GM19463 (cell line): ENCODE measurements at regions not wholly inside any gene's neighbourhood (a gene's known extent, or its start where the extent isn't known, plus 50 kb on each side); places are given as distances from the start of the nearest gene placed in this dataset.
"Not testable (repeated sequence)": the region's sequence is repeated elsewhere in the genome, so short reads cannot be mapped to it uniquely, and the experiment has no call there.

Experiments
- ATAC-seq: cut with Tn5 transposase; IDR thresholded peaks from one replicate; pipeline ENCODE4 v1.9.1; 2021; ENCODE audit warnings: mild to moderate bottlenecking, moderate library complexity; ENCODE audit not compliant: unreplicated experiment

DNA sequence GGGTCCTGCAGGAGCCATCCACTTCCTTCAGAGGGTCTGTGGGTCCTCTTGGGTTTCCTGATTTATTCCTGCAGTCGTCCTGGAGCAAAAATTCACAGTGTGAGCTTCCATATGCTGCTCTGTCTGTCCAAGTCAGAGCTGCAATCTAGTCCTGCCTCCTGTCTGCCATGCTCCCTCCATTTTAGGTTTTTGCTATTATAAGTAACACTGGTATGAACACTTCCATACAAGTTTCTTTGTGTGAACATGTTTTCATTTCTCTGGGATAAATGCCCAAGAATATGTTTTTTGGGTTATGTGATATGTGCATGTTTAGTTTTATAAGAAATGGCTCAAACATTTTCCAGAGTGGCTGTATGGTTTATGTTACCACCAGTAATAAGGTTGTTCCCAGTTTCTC, 188.1 kb downstream of the ACTR3B start:
- no peak for ATAC-seq

DNA sequence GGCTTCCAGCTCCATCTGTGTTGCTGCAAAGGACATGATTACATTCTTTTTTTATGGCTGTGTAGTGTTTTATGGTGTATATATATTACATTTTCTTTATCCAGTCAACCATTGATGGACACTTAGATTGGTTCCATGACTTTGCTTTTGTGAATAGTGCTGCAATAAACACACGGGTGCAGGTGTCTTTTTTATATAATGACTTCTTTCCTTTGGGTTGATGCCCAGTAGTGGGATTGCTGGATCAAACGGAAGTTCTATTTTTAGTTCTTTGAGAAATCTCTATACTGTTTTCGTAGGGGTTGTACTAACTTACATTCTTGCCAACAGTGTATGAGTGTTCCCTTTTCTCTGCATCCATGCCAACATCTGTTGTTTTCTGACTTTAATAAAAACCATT, 189.7 kb downstream of the ACTR3B start:
- no peak for ATAC-seq

DNA sequence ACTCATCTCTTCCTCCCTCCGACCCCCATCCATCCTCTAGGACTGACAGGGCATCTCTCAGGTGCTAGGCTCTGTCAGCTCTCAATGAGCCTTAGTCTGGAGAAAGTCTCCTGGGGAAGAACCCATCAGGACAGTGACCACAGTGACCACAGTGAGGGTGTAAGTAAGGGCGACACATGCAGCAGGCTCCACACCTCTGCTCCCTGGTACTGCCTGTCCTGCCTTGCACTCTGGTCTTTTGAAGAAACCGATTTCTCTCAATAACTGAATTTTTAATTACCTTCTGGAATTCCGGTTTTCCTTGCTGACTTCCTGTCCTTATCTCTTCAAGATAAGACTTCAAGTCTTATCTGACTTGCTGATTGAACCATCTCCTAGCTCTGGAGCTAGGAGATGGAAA, 190.2 kb downstream of the ACTR3B start:
- no peak for ATAC-seq

DNA sequence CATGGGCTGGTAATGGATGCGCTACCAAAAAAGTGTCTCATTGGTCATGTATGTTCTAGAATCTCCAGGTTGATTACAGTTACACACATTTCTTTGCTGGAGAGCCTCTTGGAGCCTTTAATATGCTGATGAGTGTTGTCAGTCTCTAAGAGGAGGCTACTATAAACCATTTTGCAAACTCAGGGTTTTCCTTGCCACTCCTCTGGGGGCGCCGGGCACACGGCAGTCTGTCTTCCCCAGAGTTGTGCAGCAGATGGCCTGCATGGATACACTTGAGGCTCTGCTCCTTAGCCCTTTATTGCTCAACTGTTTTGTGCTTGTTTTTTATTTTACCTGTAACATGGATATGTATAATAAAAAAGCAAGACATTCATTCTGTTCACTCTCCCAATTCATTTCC, 196.5 kb downstream of the ACTR3B start:
- no peak for ATAC-seq

DNA sequence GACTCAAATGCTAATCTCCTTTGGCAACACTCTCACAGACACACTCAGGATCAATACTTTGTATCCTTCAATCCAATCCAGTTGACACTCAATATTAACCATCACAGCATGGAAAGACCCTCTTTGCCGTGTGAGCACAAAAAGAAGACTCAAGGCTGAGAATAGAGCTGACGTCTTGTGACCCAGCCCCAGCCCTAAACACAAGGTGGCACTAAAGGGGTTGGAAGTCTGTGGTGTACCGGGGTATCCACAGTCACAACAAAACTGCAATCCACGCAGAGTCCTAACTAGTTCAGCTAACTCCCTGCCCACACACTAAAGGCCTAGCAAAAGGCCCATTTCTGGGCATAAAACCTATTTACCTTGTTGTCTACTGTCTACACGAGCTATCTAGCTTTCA, 200.1 kb downstream of the ACTR3B start:
- no peak for ATAC-seq

DNA sequence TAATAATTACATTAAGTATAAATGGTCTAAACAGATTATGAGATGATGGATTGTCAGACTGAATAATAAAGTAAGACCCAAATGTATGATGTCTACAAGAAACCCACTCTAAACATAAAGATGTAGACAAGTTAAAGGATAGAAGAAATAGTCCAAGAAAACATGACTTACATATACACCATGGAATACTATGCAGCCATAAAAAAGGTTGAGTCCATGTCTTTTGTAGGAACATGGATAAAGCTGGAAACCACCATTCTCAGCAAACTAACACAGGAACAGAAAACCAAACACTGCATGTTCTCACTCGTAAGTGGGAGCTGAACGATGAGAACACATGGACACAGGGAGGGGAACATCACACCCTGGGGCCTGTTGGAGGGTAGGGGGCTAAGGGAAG, 202.2 kb downstream of the ACTR3B start:
- not testable (repeated sequence) for ATAC-seq

DNA sequence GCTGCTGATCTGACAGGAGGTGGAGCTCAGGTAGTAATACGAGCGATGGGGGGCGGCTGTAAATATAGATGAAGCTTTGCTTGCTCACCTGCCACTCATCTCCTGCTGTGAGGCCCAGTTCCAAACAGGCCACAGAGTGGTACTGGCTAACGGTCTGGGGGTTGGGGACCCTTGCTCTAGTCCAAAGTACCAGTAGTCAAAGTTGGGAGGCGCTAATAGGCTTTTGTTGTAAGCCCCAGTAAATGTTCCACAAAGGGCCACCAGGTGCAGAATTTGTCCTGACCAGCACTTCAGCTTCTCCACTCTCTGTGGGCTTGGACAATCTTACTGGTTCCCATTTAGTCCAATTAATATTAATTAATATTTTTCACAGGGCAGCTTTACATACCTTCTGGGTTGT, 206.6 kb downstream of the ACTR3B start:
- no peak for ATAC-seq

DNA sequence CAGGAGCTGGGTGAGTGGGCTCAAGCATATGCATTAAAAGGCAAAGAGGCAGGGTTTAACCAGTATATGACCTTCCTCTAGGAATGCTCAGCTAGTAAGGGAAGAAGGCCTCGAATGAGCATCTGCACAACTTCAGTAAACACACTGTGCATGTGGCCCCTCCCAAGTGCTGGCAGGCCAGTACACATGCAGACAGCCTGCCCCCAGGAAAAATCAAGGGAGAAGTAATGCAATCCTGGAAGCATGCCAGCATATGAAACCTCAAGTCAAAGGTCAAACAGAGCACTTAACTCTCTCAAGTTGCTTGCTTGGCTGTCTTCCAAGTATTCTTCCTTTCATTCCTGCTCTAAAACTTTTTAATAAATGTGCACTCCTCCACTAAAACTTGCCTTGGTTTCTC, 208.4 kb downstream of the ACTR3B start:
- no peak for ATAC-seq

DNA sequence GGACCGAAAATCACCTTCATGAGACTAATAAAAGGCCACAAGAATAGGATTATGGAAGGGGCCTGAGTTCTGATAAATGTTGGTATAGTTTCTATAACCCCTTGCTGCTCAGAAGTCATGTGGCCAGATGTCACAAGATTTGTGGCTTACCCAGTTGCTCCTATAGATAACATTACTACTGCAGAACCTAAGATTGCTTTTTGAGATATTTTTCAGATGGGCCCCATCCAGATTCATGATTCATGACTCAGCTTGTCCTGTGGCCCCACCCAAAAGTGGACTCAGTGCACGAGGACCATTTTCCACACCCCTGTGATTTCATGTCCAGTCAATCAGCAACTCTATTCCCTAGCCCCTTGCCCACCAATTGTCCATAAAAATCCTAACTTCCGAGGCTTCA, 209.0 kb downstream of the ACTR3B start:
- ATAC-seq, result no peak

DNA sequence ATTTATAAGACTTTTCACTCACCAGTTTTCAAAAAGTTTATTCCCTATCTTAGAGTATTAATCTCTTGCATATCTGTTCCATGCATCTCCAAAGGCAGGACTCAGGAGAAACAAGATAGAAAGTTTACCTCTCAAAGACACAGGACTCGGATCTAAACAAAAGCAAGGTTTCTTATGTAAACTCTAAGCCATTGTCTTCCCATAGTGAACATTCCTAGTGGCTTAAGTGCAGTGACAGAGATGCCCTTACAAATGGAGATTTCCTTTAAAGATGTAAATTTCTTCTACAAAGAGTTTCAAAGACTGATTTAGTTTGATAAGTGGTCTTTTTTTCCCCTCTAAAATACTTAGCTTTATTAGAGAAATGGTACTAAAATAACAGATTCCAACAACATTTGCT, 209.8 kb downstream of the ACTR3B start:
- ATAC-seq, result no peak

DNA sequence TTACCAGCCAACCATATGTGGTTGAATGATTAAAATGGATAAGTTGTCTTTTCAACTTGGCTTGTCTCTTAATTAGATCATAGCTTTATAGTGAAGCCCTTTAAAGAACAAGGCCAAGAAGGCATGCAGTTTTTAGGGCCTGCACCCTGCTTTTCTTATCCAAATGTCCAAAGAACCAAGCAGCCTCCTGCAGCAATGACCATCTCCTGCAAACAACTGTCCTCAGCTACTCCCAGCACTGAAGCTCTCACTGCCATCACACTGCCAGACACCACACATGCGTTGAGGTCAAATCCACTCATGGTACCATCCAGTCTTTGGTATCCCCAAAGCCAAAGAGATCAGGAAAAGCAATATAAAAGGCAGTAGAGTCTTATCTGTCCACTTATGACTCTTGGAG, 210.3 kb downstream of the ACTR3B start:
- ATAC-seq, result no peak

DNA sequence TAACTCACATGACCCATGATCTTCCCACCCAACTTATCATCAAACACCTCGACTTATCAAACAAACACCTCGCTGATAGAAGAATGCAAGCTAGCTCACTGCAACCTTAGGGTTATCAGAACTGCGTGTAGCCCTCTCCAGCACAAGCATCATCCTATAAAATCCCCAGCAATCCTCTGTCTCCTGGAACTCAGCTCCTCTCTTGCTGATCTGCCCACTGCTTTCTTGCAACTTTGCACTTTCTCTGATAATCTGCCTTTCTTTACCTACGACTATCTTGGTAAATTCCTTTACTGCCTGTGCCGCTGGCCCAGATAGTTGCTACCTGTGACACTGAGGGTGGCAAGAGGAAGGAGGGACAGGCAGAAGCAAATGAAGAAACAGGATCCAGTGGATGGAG, 210.9 kb downstream of the ACTR3B start:
- no peak for ATAC-seq

DNA sequence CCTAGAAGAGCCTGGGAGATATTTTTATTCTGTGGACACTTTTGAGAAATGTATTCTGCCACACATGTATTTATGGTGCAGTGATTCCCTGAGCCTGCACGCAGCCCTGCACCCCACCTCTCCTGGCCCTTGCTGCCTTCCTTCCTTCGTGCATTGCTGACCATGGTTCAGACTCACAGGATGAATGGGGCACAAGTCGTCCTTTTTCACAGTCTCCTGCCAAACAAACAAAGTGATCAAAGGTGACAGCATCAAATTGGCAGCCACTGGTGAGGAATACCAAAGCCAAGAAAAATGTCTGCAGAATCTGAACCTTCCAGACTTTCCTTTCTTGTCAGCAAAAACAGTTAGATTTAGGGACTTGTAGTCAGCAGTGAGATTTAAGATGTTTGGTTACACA, 215.0 kb downstream of the ACTR3B start:
- no peak for ATAC-seq

DNA sequence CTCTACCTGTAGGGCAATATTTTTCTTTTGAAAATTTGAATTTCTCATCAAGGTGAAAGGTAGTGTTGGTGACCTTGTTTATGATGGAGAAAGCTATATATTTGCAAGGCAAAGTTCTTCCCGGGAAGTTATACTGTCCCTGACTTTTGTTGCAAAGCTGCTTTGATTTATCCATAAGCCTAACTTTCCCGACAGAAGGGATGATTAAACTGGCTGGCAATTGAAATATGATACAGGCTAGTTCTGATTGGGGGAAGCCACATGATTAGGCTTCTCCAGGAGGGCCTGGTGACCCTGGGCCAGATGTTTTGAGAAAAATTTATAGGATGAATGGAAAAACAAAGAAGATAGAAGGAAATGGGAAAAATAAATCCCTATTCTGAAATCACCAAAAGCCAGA, 215.5 kb downstream of the ACTR3B start:
- ATAC-seq, result no peak

DNA sequence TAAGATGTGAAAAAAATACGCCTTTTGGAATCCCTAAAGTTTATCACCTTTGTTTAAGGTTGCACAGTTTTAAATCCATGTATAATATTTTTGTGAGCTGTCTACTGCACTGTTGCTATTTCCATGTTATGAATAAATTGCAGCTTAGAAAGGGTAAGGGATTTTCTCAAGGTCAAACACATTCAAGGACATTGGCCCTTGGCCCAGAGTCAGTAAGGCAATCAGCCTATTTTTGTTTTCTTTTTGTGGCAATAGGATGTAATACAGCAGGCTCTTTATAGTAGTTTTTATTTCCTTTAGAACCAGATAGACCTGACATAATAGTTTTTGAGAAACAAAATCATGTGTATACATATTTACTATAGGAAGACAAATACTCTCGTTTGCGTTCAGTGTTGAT, 219.8 kb downstream of the ACTR3B start:
- no peak for ATAC-seq

DNA sequence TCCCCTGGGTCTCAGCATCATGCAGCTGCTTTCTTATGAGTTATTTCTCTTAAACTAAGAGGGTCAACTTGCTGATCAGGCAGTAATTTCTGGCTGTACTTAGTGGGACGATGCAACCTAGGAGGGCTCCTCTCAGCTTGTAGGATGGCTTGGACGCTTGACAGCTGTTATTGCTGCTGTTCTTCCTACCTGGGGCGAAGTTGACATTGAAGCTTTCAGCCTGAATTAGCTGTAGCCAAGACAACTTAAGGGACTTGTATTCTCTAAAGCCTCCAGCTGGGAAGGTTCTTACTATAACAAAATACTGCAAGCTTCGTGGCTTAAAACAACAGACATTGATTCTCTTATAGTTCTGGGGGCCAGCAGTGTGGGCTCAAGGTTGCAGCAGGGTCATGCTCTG, 224.9 kb downstream of the ACTR3B start:
- no peak for ATAC-seq

DNA sequence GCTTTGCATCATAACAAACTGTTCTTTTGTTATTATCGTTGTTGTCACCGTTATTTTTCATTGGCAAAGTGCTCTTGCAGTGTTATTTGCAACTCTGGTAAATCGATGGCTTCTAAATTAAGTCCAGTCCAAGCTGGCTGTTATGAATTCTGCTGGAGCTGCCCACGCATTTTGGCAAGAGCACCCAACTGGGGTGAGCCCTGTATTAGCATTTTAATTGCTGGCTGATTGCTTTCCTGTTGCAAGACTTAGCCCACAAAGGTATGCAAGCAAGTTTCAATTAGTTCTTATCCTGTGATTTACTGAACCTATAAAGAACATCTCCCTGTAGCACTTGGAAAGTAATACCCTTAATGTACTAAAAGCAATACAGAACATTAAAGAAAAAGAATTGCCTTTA, 226.8 kb downstream of the ACTR3B start:
- ATAC-seq, result no peak

DNA sequence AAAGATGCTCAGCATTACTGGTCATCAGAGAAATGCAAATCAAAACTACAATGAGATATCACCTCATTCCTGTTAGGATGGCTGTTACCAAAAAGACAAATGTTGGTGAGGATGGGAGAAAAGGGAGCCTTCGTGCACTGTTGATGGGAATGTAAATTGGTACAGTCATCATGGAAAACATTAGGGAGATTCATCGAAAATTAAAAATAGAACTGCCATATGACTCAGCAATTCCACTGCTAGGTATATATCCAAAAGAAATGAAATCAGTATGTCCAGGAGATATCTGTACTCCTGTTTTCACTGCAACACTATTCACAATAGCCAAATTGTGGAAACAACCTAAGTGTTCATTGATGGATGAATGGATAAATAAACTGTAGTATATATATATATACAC, 228.1 kb downstream of the ACTR3B start:
- no peak for ATAC-seq

DNA sequence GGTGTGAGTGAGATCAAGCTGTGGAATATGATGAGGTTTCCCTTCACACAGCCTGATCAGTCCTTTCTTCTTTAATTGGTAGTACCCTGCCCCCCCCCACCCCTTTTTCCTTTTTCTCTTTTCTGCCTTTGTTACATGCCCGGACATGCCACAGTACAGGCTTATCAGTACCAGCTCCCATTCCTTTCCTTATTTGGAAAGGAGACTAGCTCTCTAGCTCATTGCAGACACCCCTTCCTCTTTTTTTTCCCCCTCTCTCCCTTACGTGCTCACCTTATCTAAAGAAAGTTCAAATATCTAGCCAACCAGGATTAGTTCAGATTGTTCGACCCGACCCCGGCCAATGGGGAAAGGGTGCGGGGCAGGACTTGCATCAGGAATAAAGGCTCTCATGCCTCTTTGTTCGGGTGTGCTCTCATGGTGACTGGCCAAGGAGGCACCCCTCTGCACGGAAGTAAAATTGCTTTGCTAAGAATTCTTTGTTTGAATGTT, 230.4 kb downstream of the ACTR3B start:
- no peak for ATAC-seq

DNA sequence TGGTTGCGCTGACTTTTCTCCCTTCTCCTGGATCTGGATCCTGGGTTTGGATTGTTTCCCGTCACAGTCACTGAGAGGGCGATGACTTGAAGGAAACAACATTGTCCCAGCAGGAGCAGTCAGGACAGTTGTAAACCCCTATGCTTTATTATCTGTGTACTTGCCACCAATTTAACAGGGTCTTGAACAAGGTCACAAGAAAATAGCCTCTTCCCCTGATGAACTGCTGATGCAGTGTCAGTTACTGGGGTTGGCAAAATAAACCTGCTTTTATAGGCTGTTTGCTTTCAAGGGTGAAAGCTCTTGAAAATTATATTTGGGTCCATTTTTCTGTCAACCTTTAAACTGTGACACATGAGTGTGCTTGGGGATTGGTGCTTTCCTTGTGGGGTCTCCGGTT, 238.9 kb downstream of the ACTR3B start:
- ATAC-seq, result no peak

DNA sequence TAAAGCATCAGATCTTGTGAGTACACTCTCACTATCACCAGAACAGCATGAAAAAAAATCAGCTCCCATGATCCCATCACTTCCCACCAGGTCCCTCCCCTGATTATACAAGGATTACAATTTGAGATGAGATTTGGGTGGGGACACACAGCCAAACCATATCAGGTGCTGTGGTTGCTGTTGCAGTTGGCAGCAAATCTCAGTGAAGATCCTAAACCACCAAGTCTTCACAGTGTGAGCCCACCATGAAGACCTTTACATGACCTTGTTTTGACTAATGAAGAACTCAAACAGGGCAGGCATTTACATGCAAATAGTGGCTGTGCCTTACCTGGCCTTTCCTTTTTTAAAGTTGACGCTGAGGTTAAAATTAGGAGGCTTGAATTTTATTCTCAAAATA, 242.6 kb downstream of the ACTR3B start:
- no peak for ATAC-seq

DNA sequence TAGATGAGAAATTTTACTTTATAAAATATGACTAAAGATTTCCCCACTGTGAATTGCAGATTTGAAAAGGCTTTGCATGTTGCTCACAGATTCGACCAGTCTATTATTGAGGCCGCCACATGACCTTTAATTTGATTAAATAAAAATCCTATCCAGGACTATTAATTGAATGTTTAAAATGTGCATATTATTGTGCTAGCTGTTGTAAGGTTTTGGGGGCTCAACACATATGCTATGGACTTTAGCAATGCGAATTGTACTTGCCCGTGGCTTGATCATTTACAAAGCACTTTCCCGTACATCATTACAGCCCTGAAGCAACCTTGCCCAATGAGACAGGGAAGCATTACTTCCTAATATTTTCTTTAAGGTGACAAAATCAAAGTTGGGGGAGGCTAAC, 243.0 kb downstream of the ACTR3B start:
- ATAC-seq, result no peak

DNA sequence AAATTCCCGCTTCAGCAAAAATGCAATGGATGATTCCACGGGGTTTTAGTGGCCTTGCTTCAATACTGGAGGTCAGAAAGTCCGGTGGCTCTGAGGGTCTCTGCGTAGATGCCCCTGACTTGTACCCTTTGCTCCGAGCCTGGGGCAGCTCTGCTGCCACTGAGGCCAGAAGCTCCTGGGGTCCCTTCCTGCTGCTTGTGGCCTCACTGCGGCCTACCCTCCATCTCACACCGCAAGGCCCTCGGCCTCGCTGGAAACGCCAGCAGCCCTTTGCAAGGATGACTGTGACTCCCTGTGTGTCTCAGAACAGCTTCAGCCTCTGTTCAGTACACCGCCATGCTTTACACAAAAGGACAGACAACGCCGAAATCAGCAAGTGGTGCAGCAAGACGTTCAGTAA, 244.8 kb downstream of the ACTR3B start:
- ATAC-seq, result no peak
